ENCODE measurements at regions not wholly inside any gene's neighbourhood (a gene's known extent, or its start where the extent isn't known, plus 50 kb on each side); places are given as distances from the start of the nearest gene placed in this dataset.
"Not testable (repeated sequence)": the region's sequence is repeated elsewhere in the genome, so short reads cannot be mapped to it uniquely, and the experiment has no call there.

DNA sequence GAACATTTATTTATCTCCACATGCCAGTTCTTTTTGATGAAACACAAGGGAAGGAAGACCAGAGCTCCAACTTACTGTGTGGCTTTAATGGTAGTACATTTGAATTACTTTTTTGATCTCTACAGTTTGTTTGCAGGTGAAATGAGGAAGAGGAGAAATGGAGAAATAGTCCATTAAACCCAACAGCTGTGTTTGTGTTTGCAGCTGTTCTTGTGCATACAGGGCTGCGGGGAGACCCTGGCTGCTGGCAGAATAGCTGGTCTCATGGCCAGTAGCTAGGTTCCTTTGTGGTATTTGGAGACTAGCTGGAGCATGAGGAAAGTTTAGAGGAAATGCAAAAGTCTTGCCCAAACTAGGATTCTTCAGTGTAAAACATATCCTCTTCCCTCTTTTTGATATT lies 374.8 kb downstream of the GPAT3 start:
- H3K9me3 ChIP-seq (ENCODE audit: control extremely low read depth in 1 of 5, control insufficient read depth in 4 of 5, insufficient read depth in 2 of 5, low read depth in 1 of 5, low read length in 4 of 5): no peaks in the 10 kb centered on the region
- no peak for DNase-seq
- WGBS (ENCODE audit: insufficient coverage): 20% methylated on average over 1 of the region's 1 CpG
- H3K27me3 ChIP-seq (replicated peaks in 2 of 5; ENCODE audit: control insufficient read depth in 4 of 5, insufficient read depth in 5 of 5, low read length in 4 of 5): peaks cover 0 to 11% (median 0%) of the 10 kb centered on the region in 5 experiments
- no peaks in the 10 kb centered on the region for H3K36me3 ChIP-seq (ENCODE audit: control insufficient read depth in 4 of 4, insufficient read depth in 4 of 4, low read length in 3 of 4)
- no peaks in the 10 kb centered on the region for H3K4me1 ChIP-seq (ENCODE audit: control extremely low read depth in 1 of 4, control insufficient read depth in 4 of 4, insufficient read depth in 4 of 4, low read length in 3 of 4)
- ChIA-PET POLR2A (interaction anchor here (0.6 kb wide), 1 partner anchor 27 kb away, joined by 3 read pairs; no protein-coding TSS in a partner anchor), CTCF (no interaction called here)
- no peak overlapping the region for H3K4me3 ChIP-seq (ENCODE audit: control insufficient read depth in 1 of 7, extremely low read depth in 1 of 7, insufficient read depth in 4 of 7, low read depth in 2 of 7, low read length in 6 of 7)
- H3K27ac ChIP-seq (ENCODE audit: insufficient read depth in 1 of 2, low read depth in 1 of 2, low read length in 2 of 2, poor library complexity in 1 of 2, severe bottlenecking in 2 of 2): no peak overlapping the region

DNA sequence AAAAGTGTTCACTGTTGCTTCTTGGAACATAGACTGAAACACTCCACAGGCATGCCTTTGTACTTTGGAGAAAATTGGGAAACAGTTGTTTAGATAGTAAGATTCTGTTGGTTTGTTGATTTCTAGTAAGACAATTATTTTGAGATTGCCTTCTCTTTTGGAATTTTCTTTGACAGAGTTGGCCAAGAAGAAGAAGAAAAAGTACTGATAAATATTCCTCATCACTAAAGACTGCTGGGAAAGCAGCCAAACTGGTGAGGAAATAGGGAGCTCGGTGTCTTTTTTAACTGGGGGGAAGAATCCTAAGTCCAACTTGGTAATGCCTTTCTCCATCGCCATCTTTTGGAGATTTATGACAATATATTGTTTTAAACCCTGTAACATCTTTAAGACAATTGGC lies 370.7 kb downstream of the GPAT3 start:
- CTCF ChIA-PET: no interaction called here

DNA sequence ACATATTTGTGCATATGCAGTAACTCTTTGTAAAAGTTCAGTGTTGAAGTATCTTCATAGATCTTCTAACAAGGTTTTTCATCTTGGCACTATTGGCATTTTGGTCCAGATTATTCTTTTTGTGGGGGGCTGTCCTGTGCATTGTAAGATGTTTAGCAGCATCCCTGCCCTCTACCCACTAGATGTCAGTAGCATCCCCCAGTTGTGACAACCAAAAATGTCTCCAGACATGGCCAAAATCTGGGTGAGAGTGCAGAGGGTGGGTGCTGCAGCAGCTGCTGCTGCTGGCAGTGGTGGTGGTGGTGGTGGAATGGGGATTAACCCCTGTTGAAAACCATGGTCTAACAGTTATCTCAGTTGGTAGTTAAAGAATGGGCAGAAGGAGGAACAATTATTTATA lies 370.0 kb downstream of the GPAT3 start:
- Histone ChIP-seq H3K9me3 (ENCODE audit: control extremely low read depth in 1 of 5, control insufficient read depth in 4 of 5, insufficient read depth in 2 of 5, low read depth in 1 of 5, low read length in 4 of 5) (no peaks in the 10 kb centered on the region), H3K4me3 (ENCODE audit: control insufficient read depth in 1 of 7, extremely low read depth in 1 of 7, insufficient read depth in 4 of 7, low read depth in 2 of 7, low read length in 6 of 7) (no peak overlapping the region), H3K27me3 (replicated peaks in 2 of 5; ENCODE audit: control insufficient read depth in 4 of 5, insufficient read depth in 5 of 5, low read length in 4 of 5) (peaks cover 0 to 11% (median 0%) of the 10 kb centered on the region in 5 experiments), H3K4me1 (ENCODE audit: control extremely low read depth in 1 of 4, control insufficient read depth in 4 of 4, insufficient read depth in 4 of 4, low read length in 3 of 4) (no peaks in the 10 kb centered on the region), H3K36me3 (ENCODE audit: control insufficient read depth in 4 of 4, insufficient read depth in 4 of 4, low read length in 3 of 4) (no peaks in the 10 kb centered on the region), H3K27ac (ENCODE audit: insufficient read depth in 1 of 2, low read depth in 1 of 2, low read length in 2 of 2, poor library complexity in 1 of 2, severe bottlenecking in 2 of 2) (no peak overlapping the region)
- ChIA-PET POLR2A (no interaction called here), CTCF (no interaction called here)
- DNase-seq: no peak

More for the DNA sequence above, 370.7 kb downstream of the GPAT3 start:
- Histone ChIP-seq H3K27ac (ENCODE audit: insufficient read depth in 1 of 2, low read depth in 1 of 2, low read length in 2 of 2, poor library complexity in 1 of 2, severe bottlenecking in 2 of 2) (no peak overlapping the region), H3K9me3 (ENCODE audit: control extremely low read depth in 1 of 5, control insufficient read depth in 4 of 5, insufficient read depth in 2 of 5, low read depth in 1 of 5, low read length in 4 of 5) (no peaks in the 10 kb centered on the region), H3K27me3 (replicated peaks in 2 of 5; ENCODE audit: control insufficient read depth in 4 of 5, insufficient read depth in 5 of 5, low read length in 4 of 5) (peaks cover 0 to 11% (median 0%) of the 10 kb centered on the region in 5 experiments), H3K4me1 (ENCODE audit: control extremely low read depth in 1 of 4, control insufficient read depth in 4 of 4, insufficient read depth in 4 of 4, low read length in 3 of 4) (no peaks in the 10 kb centered on the region), H3K36me3 (ENCODE audit: control insufficient read depth in 4 of 4, insufficient read depth in 4 of 4, low read length in 3 of 4) (no peaks in the 10 kb centered on the region), H3K4me3 (ENCODE audit: control insufficient read depth in 1 of 7, extremely low read depth in 1 of 7, insufficient read depth in 4 of 7, low read depth in 2 of 7, low read length in 6 of 7) (no peak overlapping the region)
- POLR2A ChIA-PET: no interaction called here
- DNase-seq: no peak
- no CpG with 5 or more reads among the region's 2 CpGs for WGBS (ENCODE audit: insufficient coverage)

DNA sequence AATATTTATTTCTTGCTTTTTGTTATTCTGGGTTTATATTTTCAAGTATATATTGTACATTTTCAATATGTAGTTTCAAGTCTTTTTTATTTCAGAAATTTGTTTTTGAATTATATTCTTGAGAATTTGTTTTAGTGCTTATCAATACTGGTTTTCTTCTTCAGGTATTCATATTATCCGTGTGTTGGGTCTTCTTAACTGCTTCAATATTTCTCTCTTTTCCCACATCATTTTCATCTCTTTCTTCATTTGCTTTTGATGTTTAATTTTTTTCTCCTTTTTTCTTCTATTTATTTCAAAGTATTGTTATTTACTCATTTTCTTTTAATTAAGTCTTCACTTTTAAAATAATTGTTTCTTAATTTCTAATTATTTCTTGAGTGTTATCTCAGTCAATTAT lies 367.8 kb downstream of the GPAT3 start:
- POLR2A ChIA-PET; H3K27me3 ChIP-seq (replicated peaks in 2 of 5; ENCODE audit: control insufficient read depth in 4 of 5, insufficient read depth in 5 of 5, low read length in 4 of 5); H3K4me1 ChIP-seq (ENCODE audit: control extremely low read depth in 1 of 4, control insufficient read depth in 4 of 4, insufficient read depth in 4 of 4, low read length in 3 of 4); CTCF ChIA-PET; H3K36me3 ChIP-seq (ENCODE audit: control insufficient read depth in 4 of 4, insufficient read depth in 4 of 4, low read length in 3 of 4); H3K4me3 ChIP-seq (ENCODE audit: control insufficient read depth in 1 of 7, extremely low read depth in 1 of 7, insufficient read depth in 4 of 7, low read depth in 2 of 7, low read length in 6 of 7); H3K9me3 ChIP-seq (ENCODE audit: control extremely low read depth in 1 of 5, control insufficient read depth in 4 of 5, insufficient read depth in 2 of 5, low read depth in 1 of 5, low read length in 4 of 5); H3K27ac ChIP-seq (ENCODE audit: insufficient read depth in 1 of 2, low read depth in 1 of 2, low read length in 2 of 2, poor library complexity in 1 of 2, severe bottlenecking in 2 of 2); DNase-seq: not testable (repeated sequence)
- no CpG with 5 or more reads among the region's 1 CpG for WGBS (ENCODE audit: insufficient coverage)

DNA sequence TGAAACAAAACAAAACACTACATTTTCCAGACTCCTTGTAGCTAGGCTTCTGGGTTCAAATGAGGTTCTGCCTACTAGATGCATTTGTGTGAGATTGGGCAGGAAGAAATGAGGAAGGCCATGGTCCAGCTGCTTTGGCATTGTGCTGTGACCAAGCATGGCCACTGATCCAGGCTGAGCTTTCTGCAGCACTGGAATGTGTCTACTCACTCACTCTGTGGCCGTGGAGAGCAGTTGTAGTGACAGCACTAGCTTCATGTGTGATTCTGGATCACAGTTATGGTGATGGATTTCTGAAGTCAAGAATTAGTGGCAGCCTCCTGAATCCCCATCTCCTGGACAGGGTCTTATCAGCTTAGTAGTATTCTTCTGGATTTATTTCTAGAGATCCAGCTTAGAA lies 358.9 kb downstream of the GPAT3 start:
- no peak for DNase-seq
- no peaks in the 10 kb centered on the region for H3K4me1 ChIP-seq (ENCODE audit: control extremely low read depth in 1 of 4, control insufficient read depth in 4 of 4, insufficient read depth in 4 of 4, low read length in 3 of 4)
- ChIA-PET POLR2A (no interaction called here), CTCF (no interaction called here)
- no peaks in the 10 kb centered on the region for H3K9me3 ChIP-seq (ENCODE audit: control extremely low read depth in 1 of 5, control insufficient read depth in 4 of 5, insufficient read depth in 2 of 5, low read depth in 1 of 5, low read length in 4 of 5)
- peaks cover 0 to 2% (median 0%) of the 10 kb centered on the region in 5 experiments for H3K27me3 ChIP-seq (replicated peaks in 2 of 5; ENCODE audit: control insufficient read depth in 4 of 5, insufficient read depth in 5 of 5, low read length in 4 of 5)
- H3K27ac ChIP-seq (ENCODE audit: insufficient read depth in 1 of 2, low read depth in 1 of 2, low read length in 2 of 2, poor library complexity in 1 of 2, severe bottlenecking in 2 of 2): no peak overlapping the region
- 80% methylated on average over 1 of the region's 1 CpG for WGBS (ENCODE audit: insufficient coverage)
- H3K4me3 ChIP-seq (ENCODE audit: control insufficient read depth in 1 of 7, extremely low read depth in 1 of 7, insufficient read depth in 4 of 7, low read depth in 2 of 7, low read length in 6 of 7): no peak overlapping the region
- no peaks in the 10 kb centered on the region for H3K36me3 ChIP-seq (ENCODE audit: control insufficient read depth in 4 of 4, insufficient read depth in 4 of 4, low read length in 3 of 4)

DNA sequence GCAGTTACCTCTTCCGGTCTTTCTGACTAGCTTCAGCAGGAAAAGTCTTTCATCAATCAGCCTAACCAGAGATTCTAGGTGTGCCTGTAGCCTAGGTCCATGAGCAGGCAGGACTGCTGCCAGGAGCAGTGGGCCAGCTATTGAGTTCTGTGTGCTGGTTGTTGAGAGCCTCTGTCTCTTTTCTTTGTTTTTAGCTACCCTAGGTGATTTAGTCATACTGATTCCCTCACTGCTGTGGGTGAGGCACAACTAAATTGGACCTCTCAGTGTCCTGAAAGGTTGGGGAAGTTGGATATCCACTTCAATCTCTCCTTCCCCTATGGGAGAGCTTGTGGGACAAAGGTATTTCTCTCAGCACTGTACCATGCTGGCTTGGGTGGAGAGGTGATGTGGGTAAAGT lies 354.9 kb downstream of the GPAT3 start:
- CTCF ChIA-PET: no interaction called here
- no CpG with 5 or more reads among the region's 1 CpG for WGBS (ENCODE audit: insufficient coverage)
- Histone ChIP-seq H3K4me1 (ENCODE audit: control extremely low read depth in 1 of 4, control insufficient read depth in 4 of 4, insufficient read depth in 4 of 4, low read length in 3 of 4) (no peaks in the 10 kb centered on the region), H3K27me3 (replicated peaks in 2 of 5; ENCODE audit: control insufficient read depth in 4 of 5, insufficient read depth in 5 of 5, low read length in 4 of 5) (no peaks in the 10 kb centered on the region), H3K36me3 (ENCODE audit: control insufficient read depth in 4 of 4, insufficient read depth in 4 of 4, low read length in 3 of 4) (no peaks in the 10 kb centered on the region), H3K4me3 (ENCODE audit: control insufficient read depth in 1 of 7, extremely low read depth in 1 of 7, insufficient read depth in 4 of 7, low read depth in 2 of 7, low read length in 6 of 7) (no peak overlapping the region), H3K9me3 (ENCODE audit: control extremely low read depth in 1 of 5, control insufficient read depth in 4 of 5, insufficient read depth in 2 of 5, low read depth in 1 of 5, low read length in 4 of 5) (no peaks in the 10 kb centered on the region), H3K27ac (ENCODE audit: insufficient read depth in 1 of 2, low read depth in 1 of 2, low read length in 2 of 2, poor library complexity in 1 of 2, severe bottlenecking in 2 of 2) (no peak overlapping the region)
- DNase-seq: no peak
- POLR2A ChIA-PET: no interaction called here

DNA sequence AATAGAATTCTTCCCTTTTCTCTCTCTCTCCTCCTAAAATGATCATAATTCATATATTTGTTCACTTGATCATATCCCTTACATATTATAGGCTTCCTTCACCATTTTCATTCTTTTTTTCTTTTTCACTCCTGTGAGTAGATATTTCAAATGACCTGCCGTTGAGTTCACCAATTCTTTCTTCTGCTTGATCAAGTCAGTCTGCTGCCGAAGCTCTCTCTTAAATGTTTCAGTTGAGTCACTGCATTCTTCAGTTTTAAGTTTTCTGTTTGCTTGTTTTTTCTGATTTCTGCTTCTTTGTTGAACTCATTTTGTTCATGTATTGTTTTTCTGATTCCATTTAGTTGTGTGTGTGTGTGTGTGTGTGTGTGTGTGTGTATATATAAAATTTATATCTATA lies 354.3 kb downstream of the GPAT3 start:
- no peaks in the 10 kb centered on the region for H3K27me3 ChIP-seq (replicated peaks in 2 of 5; ENCODE audit: control insufficient read depth in 4 of 5, insufficient read depth in 5 of 5, low read length in 4 of 5)
- WGBS (ENCODE audit: insufficient coverage): 88% methylated on average over 2 of the region's 2 CpGs
- no peak overlapping the region for H3K4me3 ChIP-seq (ENCODE audit: control insufficient read depth in 1 of 7, extremely low read depth in 1 of 7, insufficient read depth in 4 of 7, low read depth in 2 of 7, low read length in 6 of 7)
- no peaks in the 10 kb centered on the region for H3K9me3 ChIP-seq (ENCODE audit: control extremely low read depth in 1 of 5, control insufficient read depth in 4 of 5, insufficient read depth in 2 of 5, low read depth in 1 of 5, low read length in 4 of 5)
- DNase-seq: no peak
- H3K27ac ChIP-seq (ENCODE audit: insufficient read depth in 1 of 2, low read depth in 1 of 2, low read length in 2 of 2, poor library complexity in 1 of 2, severe bottlenecking in 2 of 2): no peak overlapping the region
- CTCF ChIA-PET: no interaction called here
- no peaks in the 10 kb centered on the region for H3K36me3 ChIP-seq (ENCODE audit: control insufficient read depth in 4 of 4, insufficient read depth in 4 of 4, low read length in 3 of 4)
- POLR2A ChIA-PET: no interaction called here
- no peaks in the 10 kb centered on the region for H3K4me1 ChIP-seq (ENCODE audit: control extremely low read depth in 1 of 4, control insufficient read depth in 4 of 4, insufficient read depth in 4 of 4, low read length in 3 of 4)

DNA sequence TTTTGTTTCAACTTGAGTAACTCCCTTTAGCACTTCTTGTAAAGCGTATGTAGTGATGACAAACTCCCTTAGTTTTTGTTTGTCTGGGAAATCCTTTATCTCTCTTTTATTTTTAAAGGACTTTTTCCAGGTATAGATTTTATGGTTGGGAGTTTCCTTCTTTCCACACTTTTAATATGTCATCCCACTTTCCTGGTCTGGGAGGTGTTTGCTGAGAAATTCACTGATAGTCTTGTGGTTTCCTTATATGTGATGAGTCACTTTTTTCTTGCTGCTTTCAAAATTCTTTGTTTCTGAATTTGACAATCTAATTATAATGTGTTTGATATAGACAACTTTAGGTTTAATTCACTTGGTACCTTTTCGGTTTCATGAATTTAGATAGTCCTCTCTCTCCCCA lies 353.9 kb downstream of the GPAT3 start:
- DNase-seq: no peak
- Histone ChIP-seq H3K4me1 (ENCODE audit: control extremely low read depth in 1 of 4, control insufficient read depth in 4 of 4, insufficient read depth in 4 of 4, low read length in 3 of 4) (no peaks in the 10 kb centered on the region), H3K27ac (ENCODE audit: insufficient read depth in 1 of 2, low read depth in 1 of 2, low read length in 2 of 2, poor library complexity in 1 of 2, severe bottlenecking in 2 of 2) (no peak overlapping the region), H3K9me3 (ENCODE audit: control extremely low read depth in 1 of 5, control insufficient read depth in 4 of 5, insufficient read depth in 2 of 5, low read depth in 1 of 5, low read length in 4 of 5) (no peaks in the 10 kb centered on the region), H3K36me3 (ENCODE audit: control insufficient read depth in 4 of 4, insufficient read depth in 4 of 4, low read length in 3 of 4) (no peaks in the 10 kb centered on the region), H3K27me3 (replicated peaks in 2 of 5; ENCODE audit: control insufficient read depth in 4 of 5, insufficient read depth in 5 of 5, low read length in 4 of 5) (no peaks in the 10 kb centered on the region), H3K4me3 (ENCODE audit: control insufficient read depth in 1 of 7, extremely low read depth in 1 of 7, insufficient read depth in 4 of 7, low read depth in 2 of 7, low read length in 6 of 7) (no peak overlapping the region)
- no CpG with 5 or more reads among the region's 2 CpGs for WGBS (ENCODE audit: insufficient coverage)
- ChIA-PET POLR2A (no interaction called here), CTCF (no interaction called here)

All from common myeloid progenitor, CD34-positive (primary cell).